ENCODE measurements at regions not wholly inside any gene's neighbourhood (a gene's known extent, or its start where the extent isn't known, plus 50 kb on each side); places are given as distances from the start of the nearest gene placed in this dataset.
"Not testable (repeated sequence)": the region's sequence is repeated elsewhere in the genome, so short reads cannot be mapped to it uniquely, and the experiment has no call there.

DNA sequence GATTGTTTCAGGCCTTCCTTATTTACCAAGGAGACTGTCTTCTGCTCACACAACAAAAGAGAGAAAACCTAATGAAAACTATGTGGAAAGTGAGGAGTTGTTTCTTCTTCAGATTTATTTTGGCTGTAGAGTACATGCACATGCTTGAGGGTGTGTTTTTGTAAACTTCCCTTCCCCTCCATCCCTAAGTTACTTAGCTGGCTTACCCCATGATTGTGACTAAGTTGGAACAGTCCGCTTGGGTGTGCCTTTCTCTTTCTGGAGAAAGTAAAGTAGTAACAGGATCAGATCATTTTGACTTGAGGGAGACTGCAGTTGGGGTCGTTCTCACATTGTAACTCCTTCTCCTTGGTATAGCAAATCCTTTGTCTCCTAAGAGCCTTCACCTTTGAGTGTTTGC is 155.9 kb downstream of the RTL9 start:
- no peak for DNase-seq (ENCODE audit: low read depth in 2 of 2)

- DNase-seq (ENCODE audit: low read depth in 2 of 2): no peak
Measured at GRCh38 chrX:110519501-110519900, 160.9 kb downstream of the RTL9 start.

GRCh38 chrX:110519906-110520452 is 161.3 kb downstream of the RTL9 start:
- no peak for DNase-seq (ENCODE audit: low read depth in 2 of 2)

GRCh38 chrX:110520652-110521051 is 162.0 kb downstream of the RTL9 start:
- DNase-seq (ENCODE audit: low read depth in 2 of 2): not testable (repeated sequence)

- no peak for DNase-seq (ENCODE audit: low read depth in 2 of 2)
Measured at GRCh38 chrX:110531873-110532580, 173.4 kb downstream of the RTL9 start.

DNA sequence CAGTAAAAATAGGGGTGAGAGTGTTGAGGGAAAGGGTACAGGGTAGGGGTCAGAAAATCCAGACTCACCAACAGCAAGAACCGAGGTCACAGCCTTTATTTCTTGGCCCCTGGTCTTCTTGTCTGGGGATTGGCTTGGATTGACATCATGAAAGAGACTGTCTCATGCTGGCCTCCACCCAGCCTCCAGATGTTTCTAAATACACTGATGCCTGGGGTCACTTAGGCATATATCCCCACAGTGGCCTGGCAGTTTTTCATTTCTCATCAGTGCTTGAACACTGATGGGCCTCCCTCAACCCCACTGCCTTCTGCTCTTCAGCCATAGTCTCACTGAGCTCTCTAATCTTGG is 173.9 kb downstream of the RTL9 start:
- no peak for DNase-seq (ENCODE audit: low read depth in 2 of 2)

DNA sequence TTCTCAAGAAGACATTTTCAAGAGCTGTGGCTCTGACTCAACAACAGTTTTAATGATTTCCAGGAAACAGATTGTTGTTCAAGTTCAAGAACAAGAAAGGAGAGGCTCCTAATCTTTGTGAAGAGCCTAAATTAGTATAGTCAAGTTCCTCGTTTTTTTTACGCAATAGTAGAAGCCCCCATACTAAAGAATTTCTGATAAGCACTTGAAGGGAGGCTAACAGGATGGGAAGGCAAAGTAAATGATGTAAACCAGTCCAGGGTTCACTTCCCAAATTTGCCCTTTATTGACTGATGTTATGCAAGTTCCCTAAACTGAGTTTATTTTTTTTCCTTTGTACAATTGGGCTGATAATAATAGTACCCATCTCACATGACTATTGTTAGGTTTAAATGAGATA is 178.2 kb downstream of the RTL9 start:
- DNase-seq (ENCODE audit: low read depth in 2 of 2): no peak

DNA sequence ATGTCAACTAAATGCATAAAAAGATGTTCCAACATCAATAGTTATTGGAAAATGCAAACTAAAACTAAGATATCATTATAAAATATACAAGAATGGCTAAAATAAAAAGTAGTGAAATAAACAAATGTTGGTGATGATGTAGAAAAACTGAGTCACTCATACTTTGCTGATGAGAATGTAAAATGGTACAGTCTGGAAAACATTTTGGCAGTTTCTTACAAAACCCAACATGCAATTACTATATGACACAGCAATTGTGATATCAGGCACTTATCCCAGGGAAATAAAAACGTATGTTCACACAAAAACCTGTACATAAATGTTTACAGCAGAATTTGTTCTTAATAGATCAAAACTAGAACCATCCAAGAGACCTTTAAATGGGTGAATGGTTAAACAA is 182.6 kb downstream of the RTL9 start:
- DNase-seq (ENCODE audit: low read depth in 2 of 2): no peak

GRCh38 chrX:110550854-110551253 is 192.2 kb downstream of the RTL9 start:
- DNase-seq (ENCODE audit: low read depth in 2 of 2): not testable (repeated sequence)

GRCh38 chrX:110557864-110558263 is 199.2 kb downstream of the RTL9 start:
- no peak for DNase-seq (ENCODE audit: low read depth in 2 of 2)

DNA sequence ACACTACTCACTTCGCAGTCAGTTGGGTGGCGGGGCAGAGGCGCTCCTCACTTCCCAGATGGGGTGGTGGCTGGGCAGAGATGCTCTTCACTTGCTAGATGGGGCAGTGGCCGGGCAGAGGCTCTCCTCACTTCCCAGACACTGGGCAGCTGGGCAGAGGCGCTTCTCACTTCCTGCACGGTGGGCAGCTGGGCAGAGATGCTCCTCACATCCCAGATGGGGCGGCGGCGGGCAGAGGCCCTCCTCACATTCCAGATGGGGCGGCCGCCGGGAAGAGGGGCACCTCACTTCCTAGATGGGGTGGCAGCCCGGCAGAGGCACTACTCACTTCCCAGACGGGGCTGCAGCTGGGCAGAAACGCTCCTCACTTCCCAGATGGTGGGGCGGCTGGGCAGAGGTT is 199.8 kb downstream of the RTL9 start:
- no peak for DNase-seq (ENCODE audit: low read depth in 2 of 2)

GRCh38 chrX:110561034-110561433 is 202.4 kb downstream of the RTL9 start:
- no peak for DNase-seq (ENCODE audit: low read depth in 2 of 2)

- DNase-seq (ENCODE audit: low read depth in 2 of 2): no peak
Measured at GRCh38 chrX:110563282-110563681, 204.6 kb downstream of the RTL9 start.

GRCh38 chrX:110568441-110568840 is 209.8 kb downstream of the RTL9 start:
- DNase-seq (ENCODE audit: low read depth in 2 of 2): no peak

- DNase-seq (ENCODE audit: low read depth in 2 of 2): no peak
Measured at GRCh38 chrX:110569506-110569905, 210.9 kb downstream of the RTL9 start.

- no peak for DNase-seq (ENCODE audit: low read depth in 2 of 2)
Measured at GRCh38 chrX:110578270-110578669, 217.3 kb downstream of the CHRDL1 start.

DNA sequence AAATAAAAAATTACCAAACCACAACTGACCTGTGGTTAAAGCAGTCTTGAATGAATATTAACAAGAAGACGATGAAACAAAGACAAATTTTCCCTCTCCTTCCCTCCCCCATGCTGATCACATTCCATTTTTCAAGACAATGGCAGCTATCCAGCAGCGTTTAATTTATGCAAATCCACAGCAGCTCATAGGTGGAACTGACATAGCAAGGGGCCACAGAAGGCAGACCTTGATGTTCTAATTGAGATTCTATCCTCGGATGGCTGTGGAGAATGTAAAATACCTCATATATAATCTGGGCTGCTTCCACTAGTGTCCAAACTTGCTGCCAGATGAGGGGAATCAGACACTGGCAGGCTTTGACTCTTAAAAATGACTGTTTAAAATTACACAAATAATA is 211.5 kb downstream of the CHRDL1 start:
- DNase-seq (ENCODE audit: low read depth in 2 of 2): no peak

DNA sequence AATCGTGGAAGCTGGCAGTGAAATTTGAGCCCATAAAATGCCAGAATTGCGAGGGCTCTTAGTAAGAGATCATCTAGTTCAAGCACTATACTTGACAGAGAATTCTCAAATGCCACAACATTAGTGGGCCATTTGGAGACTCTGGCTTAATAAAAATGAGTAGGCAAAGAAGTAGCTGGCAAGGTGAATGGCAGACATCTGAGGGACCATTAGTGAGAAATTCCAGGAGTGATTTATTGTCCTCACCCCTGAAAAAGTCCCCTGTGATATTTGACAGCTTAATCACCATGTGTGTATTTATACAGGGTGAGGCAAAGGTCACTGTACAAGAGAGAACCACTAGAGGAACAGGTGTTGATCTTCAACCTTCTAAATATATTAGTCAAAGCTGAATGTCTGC is 207.5 kb downstream of the CHRDL1 start:
- no peak for DNase-seq (ENCODE audit: low read depth in 2 of 2)

- no peak for DNase-seq (ENCODE audit: low read depth in 2 of 2)
Measured at GRCh38 chrX:110588853-110589252, 206.8 kb downstream of the CHRDL1 start.

- no peak for DNase-seq (ENCODE audit: low read depth in 2 of 2)
Measured at GRCh38 chrX:110600745-110601310, 194.8 kb downstream of the CHRDL1 start.

DNA sequence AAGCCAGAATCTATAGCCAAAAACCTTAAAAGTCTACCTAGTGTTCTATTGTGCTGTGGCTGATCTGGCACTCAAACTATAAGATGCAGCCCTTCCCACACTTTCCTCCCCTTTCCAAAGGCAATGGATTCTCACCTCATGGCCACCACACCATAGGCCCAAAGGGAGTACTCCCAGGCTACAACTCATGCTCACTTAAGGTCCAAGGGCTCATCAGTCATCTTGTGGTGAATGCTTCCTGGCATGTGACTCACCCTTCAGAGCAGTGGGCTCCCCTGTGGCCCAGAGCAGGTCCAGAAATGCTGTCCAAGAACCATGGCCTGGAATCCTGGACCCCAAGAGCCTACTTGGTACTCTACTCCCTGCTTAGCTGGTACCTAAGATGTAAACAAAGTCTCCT is 181.0 kb downstream of the CHRDL1 start:
- no peak for DNase-seq (ENCODE audit: low read depth in 2 of 2)

Measured in stimulated activated CD8-positive, alpha-beta memory T cell treated with anti-CD3 and anti-CD28 coated beads, Interleukin-7, amount 100 ng/mL, for 4 hours (primary cell).